ENCODE measurements at regions not wholly inside any gene's neighbourhood (a gene's known extent, or its start where the extent isn't known, plus 50 kb on each side); places are given as distances from the start of the nearest gene placed in this dataset.

DNA sequence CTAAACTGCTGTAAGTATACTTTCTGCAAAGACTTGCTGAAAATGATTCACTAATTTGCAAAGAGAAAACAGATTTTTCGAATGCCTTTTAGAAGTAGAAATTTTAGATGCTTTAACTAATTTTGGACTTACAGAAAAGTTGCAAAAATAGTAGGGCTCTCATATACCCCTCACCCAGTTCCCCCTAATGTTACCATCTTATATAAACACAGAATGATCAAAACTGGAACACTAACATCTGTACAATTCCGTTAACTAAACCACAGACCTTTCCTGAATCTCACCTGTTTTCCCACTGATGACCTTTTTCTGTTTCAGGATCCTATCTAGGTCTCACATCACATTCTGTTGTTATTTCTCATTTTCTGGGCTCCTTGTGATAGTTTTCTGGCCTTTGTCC is 454.8 kb downstream of the SHQ1 start:
- intact Hi-C loops (cut with DNase I; ENCODE audit: low total_unique reads), result no loop called here
- Histone ChIP-seq H3K36me3 (no peaks in the 10 kb centered on the region), H3K4me1 (peaks cover 0 to 29% (median 2%) of the 10 kb centered on the region in 4 donors), H3K27ac (no peak overlapping the region), H3K9me3 (no peaks in the 10 kb centered on the region), H3K4me3 (no peak overlapping the region), H3K27me3 (no peaks in the 10 kb centered on the region)
- DNase-seq, result no peak
- TF ChIP-seq, protein P1, sequence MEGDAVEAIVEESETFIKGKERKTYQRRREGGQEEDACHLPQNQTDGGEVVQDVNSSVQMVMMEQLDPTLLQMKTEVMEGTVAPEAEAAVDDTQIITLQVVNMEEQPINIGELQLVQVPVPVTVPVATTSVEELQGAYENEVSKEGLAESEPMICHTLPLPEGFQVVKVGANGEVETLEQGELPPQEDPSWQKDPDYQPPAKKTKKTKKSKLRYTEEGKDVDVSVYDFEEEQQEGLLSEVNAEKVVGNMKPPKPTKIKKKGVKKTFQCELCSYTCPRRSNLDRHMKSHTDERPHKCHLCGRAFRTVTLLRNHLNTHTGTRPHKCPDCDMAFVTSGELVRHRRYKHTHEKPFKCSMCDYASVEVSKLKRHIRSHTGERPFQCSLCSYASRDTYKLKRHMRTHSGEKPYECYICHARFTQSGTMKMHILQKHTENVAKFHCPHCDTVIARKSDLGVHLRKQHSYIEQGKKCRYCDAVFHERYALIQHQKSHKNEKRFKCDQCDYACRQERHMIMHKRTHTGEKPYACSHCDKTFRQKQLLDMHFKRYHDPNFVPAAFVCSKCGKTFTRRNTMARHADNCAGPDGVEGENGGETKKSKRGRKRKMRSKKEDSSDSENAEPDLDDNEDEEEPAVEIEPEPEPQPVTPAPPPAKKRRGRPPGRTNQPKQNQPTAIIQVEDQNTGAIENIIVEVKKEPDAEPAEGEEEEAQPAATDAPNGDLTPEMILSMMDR (IDR thresholded peaks at IDR 0.05), result no peak

DNA sequence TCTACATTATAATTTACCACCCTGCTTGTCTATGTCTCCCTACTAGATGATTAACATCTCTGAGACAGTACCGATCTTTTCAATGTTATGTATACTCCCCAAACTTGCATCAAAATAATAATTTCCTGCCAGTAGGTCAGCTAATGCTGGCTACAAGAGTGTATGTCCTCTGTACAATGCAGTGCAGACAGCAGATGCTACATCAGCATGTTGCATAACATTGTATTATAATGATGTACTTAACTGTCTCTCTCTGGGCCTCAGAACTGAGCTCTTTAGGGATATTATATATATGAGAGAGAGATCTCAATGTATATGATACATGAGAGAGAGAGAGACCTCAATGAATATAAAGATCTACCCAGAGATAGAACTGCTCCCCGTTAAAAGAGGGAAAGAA is 456.6 kb downstream of the SHQ1 start:
- Histone ChIP-seq H3K36me3 (no peaks in the 10 kb centered on the region), H3K27me3 (no peaks in the 10 kb centered on the region), H3K4me3 (no peak overlapping the region), H3K4me1 (peaks cover 0 to 25% (median 0%) of the 10 kb centered on the region in 4 donors), H3K9me3 (no peaks in the 10 kb centered on the region), H3K27ac (no peak overlapping the region)
- DNase-seq, result no peak
- intact Hi-C loops (cut with DNase I; ENCODE audit: low total_unique reads), result no loop called here
- TF ChIP-seq, protein P1 (IDR thresholded peaks at IDR 0.05), result no peak

DNA sequence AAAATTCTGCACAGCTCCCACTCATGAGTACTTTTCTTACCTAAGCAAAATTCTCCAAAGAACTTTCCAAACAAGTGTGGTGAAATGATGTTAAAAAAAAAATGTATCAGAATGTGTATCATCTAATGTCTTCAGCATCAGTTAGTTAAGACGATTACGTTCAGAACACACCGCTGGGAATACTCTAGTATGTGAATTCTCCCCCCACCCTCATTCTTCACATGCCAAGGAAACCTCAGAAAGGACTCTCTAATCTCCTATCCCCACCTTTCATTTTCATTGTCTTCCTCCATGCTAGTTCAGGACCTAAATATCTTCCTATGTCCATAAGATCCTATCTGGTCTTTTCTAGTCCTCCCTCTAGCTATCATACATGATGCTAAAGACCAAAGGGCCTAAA is 457.4 kb downstream of the SHQ1 start:
- DNase-seq, result no peak
- Histone ChIP-seq H3K9me3 (no peaks in the 10 kb centered on the region), H3K27me3 (no peaks in the 10 kb centered on the region), H3K4me1 (peaks cover 0 to 17% (median 0%) of the 10 kb centered on the region in 4 donors), H3K36me3 (no peaks in the 10 kb centered on the region), H3K4me3 (no peak overlapping the region), H3K27ac (no peak overlapping the region)
- TF ChIP-seq, protein P1 (IDR thresholded peaks at IDR 0.05), result no peak
- intact Hi-C loops (cut with DNase I; ENCODE audit: low total_unique reads), result no loop called here

DNA sequence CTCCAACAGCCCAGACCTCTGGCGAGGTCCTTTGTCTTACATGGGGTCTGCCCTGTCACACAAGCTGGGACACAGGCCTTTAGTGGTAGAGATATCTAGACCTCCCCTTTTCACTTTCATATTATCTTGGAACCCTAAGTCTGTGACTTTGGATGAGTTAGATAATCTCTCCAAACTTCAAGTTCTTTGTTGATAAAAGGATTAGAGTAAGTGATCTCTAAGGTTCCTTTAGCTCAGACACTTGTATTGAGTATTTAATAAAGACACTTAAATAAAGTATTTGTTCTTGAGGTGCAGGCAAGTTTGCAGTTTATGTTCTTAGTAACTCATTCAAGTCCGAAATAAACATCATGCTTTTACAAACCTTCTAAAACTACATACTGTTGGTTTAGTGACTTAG is 459.6 kb downstream of the SHQ1 start:
- Histone ChIP-seq H3K9me3 (no peaks in the 10 kb centered on the region), H3K4me1 (peaks cover 0 to 26% (median 2%) of the 10 kb centered on the region in 4 donors), H3K36me3 (no peaks in the 10 kb centered on the region), H3K4me3 (no peak overlapping the region), H3K27ac (no peak overlapping the region), H3K27me3 (no peaks in the 10 kb centered on the region)
- TF ChIP-seq, protein P1 (IDR thresholded peaks at IDR 0.05), result no peak
- intact Hi-C loops (cut with DNase I; ENCODE audit: low total_unique reads), result no loop called here
- no peak for DNase-seq

DNA sequence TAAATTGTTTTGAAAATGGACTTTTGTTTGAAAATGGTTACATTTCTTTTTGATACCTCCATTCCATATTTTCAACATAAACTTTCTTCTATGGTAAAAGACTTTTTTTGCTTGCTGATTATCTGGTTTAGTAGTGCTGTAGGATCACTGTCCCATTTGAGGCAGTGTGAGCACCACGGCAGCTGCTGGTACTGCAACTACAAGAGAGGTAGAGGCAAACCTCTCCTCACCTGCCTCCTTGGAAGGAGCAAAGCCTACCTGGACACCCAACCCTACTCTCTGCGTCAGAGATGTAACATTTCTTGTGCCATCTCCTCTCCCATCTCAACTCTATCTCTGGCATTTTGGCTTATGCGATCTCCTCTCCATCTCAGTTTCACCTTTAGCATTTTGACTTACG is 460.1 kb downstream of the SHQ1 start:
- Histone ChIP-seq H3K4me3 (no peak overlapping the region), H3K36me3 (no peaks in the 10 kb centered on the region), H3K4me1 (peaks cover 0 to 26% (median 2%) of the 10 kb centered on the region in 4 donors), H3K27me3 (no peaks in the 10 kb centered on the region), H3K27ac (no peak overlapping the region), H3K9me3 (no peaks in the 10 kb centered on the region)
- TF ChIP-seq, protein P1 (IDR thresholded peaks at IDR 0.05), result no peak
- intact Hi-C loops (cut with DNase I; ENCODE audit: low total_unique reads), result no loop called here
- DNase-seq, result no peak

Data from tibial artery (tissue), 4 donors.